GM12872 (cell line): ENCODE measurements at regions not wholly inside any gene's neighbourhood (a gene's known extent, or its start where the extent isn't known, plus 50 kb on each side); places are given as distances from the start of the nearest gene placed in this dataset.

Source experiments
- TF ChIP-seq, protein P1 (sequence below): IDR thresholded peaks from 3 replicates; pipeline ENCODE4 v1.5.1; 2011; ENCODE audit warnings: low read depth, mild to moderate bottlenecking, low read length, moderate library complexity; ENCODE audit not compliant: insufficient read depth

DNA sequence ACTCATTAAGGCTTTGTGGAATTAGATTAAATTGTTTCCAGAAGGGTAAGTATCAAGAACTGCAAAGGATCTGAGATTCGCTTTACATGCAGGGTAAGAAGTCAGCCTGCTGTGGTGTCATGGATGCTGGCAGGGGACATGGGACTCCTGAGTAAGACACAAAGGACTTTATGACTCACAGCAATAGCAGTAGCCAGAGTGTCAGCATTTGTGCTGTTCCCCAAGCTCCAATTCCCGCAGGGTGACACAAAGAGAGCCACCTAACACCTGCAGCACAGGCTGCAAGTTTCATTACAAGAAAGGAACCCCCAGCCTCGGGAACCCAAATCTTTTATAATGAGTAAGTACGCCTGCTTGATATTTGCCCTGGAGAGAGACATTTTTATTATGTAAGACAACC is 298.1 kb upstream of the POU3F1 start:
- TF ChIP-seq, protein P1, sequence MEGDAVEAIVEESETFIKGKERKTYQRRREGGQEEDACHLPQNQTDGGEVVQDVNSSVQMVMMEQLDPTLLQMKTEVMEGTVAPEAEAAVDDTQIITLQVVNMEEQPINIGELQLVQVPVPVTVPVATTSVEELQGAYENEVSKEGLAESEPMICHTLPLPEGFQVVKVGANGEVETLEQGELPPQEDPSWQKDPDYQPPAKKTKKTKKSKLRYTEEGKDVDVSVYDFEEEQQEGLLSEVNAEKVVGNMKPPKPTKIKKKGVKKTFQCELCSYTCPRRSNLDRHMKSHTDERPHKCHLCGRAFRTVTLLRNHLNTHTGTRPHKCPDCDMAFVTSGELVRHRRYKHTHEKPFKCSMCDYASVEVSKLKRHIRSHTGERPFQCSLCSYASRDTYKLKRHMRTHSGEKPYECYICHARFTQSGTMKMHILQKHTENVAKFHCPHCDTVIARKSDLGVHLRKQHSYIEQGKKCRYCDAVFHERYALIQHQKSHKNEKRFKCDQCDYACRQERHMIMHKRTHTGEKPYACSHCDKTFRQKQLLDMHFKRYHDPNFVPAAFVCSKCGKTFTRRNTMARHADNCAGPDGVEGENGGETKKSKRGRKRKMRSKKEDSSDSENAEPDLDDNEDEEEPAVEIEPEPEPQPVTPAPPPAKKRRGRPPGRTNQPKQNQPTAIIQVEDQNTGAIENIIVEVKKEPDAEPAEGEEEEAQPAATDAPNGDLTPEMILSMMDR, result no peak

DNA sequence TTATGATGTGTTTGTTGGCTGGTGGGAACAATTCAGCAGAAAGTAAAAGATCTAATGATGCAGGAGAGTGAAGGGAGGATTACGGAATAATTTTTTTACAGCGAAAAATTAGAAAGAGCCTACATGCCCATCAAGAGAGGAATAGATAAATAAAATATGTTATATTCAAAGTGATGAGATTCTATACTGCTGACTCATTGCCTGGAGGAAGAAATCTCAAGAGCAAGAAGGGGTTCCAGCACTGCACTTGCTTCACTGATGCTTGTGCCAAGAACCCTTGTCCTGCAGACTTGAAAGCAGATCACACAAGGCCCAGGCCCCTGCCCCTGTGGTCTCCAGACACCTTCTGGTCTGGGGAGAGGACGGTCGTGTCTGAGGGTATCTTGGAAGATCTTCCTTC is 295.1 kb upstream of the POU3F1 start:
- TF ChIP-seq, protein P1, result no peak

DNA sequence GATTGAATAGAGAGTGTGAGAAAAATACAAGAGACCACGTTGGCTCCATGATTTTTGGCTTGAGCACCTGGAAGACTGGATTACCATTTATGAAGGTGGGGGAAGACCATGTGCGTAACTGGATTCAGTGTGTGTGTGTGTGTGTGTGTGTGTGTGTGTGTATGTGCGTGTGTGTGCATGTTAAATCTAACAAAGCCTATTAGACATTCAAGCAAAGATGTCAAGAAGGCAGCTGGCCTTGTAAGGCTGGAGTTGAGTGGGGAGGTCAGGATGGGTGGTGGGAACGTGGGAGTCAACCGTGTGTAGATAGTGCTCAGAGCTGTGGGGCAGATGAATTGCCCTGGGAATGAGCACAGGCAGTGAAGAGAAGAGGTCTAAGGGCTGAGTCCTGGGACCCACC is 293.8 kb upstream of the POU3F1 start:
- TF ChIP-seq, protein P1, result no peak

DNA sequence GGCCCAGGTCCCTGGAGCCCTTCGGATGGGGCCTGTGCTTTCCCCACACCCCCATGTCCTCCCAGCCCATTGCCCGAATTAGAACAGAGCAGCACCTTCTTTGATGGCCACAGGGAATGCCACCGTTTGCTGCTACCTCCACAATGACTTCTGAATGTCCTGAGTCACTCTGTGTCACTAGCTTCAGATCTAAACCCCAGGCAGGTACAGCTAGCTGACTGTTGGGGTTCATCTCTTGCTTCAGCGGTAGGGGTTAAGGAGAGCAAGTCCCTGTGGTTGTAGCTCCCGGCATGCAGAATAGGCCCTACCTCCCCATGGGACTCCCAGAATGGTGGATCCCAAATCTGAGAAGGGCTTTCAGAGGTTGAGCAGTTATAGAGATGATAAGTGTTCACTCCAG is 291.1 kb upstream of the POU3F1 start:
- TF ChIP-seq, protein P1, result no peak

DNA sequence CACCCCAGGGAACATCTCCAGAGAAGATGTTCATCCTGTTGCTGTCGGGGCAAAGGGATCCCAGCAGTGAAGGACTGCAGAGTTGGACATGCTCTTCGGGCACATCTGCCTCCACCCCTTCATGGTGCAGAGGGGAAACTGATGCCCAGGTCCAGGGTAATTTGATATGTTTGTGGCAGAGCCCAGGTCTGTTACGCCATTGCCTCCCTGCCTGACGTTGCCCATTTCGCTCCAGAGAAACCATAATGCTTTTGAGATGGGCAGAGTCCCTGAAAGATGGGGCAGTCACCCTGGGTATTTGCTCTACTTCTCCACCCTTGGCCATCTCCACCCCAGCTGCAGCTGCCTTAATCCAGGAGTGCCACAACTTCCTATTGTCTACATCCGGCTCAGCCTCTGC is 290.4 kb upstream of the POU3F1 start:
- TF ChIP-seq, protein P1, result no peak

DNA sequence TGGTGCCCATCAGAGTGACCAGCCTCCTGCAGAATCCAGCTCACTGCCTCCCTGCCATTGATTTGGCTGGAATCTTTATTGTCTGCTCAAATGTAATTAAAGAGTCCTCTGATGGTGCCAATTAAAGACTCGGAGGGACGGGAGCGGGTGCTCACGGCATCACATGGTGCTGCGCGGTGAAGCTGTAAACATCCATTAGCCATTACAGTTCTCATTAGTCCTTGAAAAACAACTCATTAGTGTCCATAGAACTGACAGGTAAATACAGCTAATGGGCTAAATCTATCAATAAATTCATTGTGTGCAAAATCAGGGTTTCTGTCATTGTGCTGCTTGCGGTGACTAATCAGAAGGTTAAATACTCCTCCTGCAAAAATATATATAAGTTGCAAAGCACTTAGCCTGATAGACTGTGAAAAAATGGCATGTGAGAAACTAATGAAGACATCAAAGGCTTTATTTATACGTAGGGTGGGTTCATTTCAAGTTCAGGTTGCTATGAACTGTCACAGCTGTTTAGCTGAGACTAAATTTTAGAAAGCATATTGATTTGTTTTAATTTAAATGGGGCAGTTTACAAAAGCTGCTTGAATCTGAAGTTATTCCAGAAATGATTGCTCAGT is 289.8 kb upstream of the POU3F1 start:
- TF ChIP-seq, protein P1, result no peak

DNA sequence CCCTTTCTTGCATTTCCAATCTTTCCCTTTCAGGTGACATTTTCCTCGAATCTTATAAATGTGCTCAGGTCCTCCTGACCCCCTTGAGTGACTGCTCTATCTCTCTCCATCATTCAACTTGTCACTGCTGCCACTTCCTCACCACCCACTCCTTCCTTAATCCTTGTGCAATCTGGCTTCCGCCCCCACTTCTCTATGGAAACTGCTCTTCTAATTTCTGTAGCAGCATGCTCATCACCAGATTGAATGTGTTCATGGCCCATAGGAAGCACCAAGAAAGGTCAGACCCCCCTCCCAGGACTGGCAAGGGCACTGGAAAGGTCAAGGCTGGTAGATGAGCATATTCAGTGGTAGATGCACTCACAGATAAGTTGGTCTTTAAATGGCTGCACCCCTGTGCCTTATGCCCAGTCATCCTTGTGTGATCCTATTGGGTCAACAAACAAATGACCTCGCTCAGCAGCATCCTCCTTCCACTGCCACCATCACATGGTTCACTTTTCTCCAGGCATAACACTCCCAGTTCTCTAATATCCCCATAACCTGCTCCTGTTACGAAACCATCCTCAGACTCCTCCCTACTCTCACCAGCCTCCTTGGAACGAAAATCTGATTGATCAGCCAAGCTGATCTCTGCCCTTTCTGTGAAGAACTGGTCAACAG is 288.5 kb upstream of the POU3F1 start:
- TF ChIP-seq, protein P1, result no peak
